Astrocyte (in vitro differentiated cells and primary cell): ENCODE measurements at regions not wholly inside any gene's neighbourhood (a gene's known extent, or its start where the extent isn't known, plus 50 kb on each side); places are given as distances from the start of the nearest gene placed in this dataset.

Source experiments
- EZH2 ChIP-seq: IDR thresholded peaks from 2 replicates; pipeline ENCODE4 v1.6.1; 2012; ENCODE audit warnings: mild to moderate bottlenecking, low read length, inconsistent platforms; ENCODE audit not compliant: insufficient read depth
- TF ChIP-seq, protein P1 (sequence below): IDR thresholded peaks from 2 replicates; pipeline ENCODE4 v1.5.1; 2011; ENCODE audit warnings: low read depth, mild to moderate bottlenecking, inconsistent platforms, low read length, moderate library complexity; ENCODE audit not compliant: insufficient read depth

- TF ChIP-seq, protein P1, sequence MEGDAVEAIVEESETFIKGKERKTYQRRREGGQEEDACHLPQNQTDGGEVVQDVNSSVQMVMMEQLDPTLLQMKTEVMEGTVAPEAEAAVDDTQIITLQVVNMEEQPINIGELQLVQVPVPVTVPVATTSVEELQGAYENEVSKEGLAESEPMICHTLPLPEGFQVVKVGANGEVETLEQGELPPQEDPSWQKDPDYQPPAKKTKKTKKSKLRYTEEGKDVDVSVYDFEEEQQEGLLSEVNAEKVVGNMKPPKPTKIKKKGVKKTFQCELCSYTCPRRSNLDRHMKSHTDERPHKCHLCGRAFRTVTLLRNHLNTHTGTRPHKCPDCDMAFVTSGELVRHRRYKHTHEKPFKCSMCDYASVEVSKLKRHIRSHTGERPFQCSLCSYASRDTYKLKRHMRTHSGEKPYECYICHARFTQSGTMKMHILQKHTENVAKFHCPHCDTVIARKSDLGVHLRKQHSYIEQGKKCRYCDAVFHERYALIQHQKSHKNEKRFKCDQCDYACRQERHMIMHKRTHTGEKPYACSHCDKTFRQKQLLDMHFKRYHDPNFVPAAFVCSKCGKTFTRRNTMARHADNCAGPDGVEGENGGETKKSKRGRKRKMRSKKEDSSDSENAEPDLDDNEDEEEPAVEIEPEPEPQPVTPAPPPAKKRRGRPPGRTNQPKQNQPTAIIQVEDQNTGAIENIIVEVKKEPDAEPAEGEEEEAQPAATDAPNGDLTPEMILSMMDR = no peak
- TF ChIP-seq EZH2 = no peak
Measured at GRCh38 chr22:48895336-48895735, 932.3 kb downstream of the BRD1 start.
